Naive thymus-derived CD8-positive, alpha-beta T cell (primary cell): ENCODE measurements at regions not wholly inside any gene's neighbourhood (a gene's known extent, or its start where the extent isn't known, plus 50 kb on each side); places are given as distances from the start of the nearest gene placed in this dataset.

Source experiments
- ATAC-seq, 2 donors: fragments of 150-1000 bp; cut with Tn5 transposase in 1 of 2; sonication (Bioruptor Pico), chemical (Tn5 transposase) in 1 of 2; 1 replicate in 1 of 2; 2 replicates in 1 of 2; pipeline ENCODE4 v1.10.0; 2021; ENCODE audit warnings: mild to moderate bottlenecking in 2 of 2, moderate library complexity in 2 of 2
- POLR2A ChIA-PET: fragments of 350-600 bp; sonication (Branson Sonifier 250); formaldehyde crosslinking; loops from one replicate; lab custom pipeline; 2021; ENCODE audit warnings: antibody characterized with exemption; lab: Charles Lee
- DNase-seq, 10 donors: peaks; one replicate each; pipeline versions ENCODE4 v3.0.0 to v3.0.0-alpha.2; 2020 to 2022
- H3K27ac Mint-ChIP-seq, 10 donors: one replicate each; pipeline ENCODE4 v1.8.0; 2020 to 2022; ENCODE audit warnings: mild to moderate bottlenecking in 10 of 10, mixed read lengths in 10 of 10, moderate library complexity in 4 of 10, inconsistent platforms in 1 of 10
- H3K27me3 Mint-ChIP-seq, 5 donors: one replicate each; pipeline ENCODE4 v1.8.0; 2021 to 2022; ENCODE audit warnings: mixed read lengths in 5 of 5
- H3K36me3 Mint-ChIP-seq, 3 donors: one replicate each; pipeline ENCODE4 v1.8.0; 2020 to 2022; ENCODE audit warnings: mixed read lengths in 3 of 3, mild to moderate bottlenecking in 2 of 3, inconsistent platforms in 1 of 3
- H3K4me1 Mint-ChIP-seq, 4 donors: one replicate each; pipeline ENCODE4 v1.8.0; 2021 to 2022; ENCODE audit warnings: mixed read lengths in 4 of 4
- H3K4me3 Mint-ChIP-seq, 10 donors: one replicate each; pipeline ENCODE4 v1.8.0; 2020 to 2022; ENCODE audit warnings: mild to moderate bottlenecking in 10 of 10, mixed read lengths in 10 of 10, moderate library complexity in 6 of 10, inconsistent platforms in 1 of 10
- H3K9me3 Mint-ChIP-seq, 9 donors: one replicate each; pipeline ENCODE4 v1.8.0; 2020 to 2022; ENCODE audit warnings: mixed read lengths in 9 of 9, mild to moderate bottlenecking in 3 of 9, inconsistent platforms in 1 of 9, moderate library complexity in 1 of 9

DNA sequence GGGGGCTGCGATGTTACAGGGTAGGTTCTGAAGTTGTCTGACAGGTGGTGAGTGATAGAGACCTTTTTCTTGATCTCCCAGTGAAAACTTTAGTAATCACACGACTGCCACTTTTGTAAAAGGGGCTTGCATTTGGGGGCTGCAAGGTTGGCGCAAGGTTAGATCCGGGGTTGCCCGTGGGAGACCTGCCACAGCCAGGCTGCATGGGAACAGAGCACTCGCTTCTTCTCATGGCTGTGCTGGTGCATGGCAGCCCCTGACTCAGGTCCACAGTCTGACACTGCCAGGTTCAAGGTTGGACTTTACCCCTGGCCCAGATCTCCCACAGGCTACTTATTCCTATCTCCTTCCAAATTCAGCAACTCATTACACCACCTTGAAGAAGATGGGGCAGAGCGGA is 1190.4 kb downstream of the UQCRFS1 start:
- ATAC-seq (no peak), DNase-seq (no peak)
- Mint-ChIP-seq H3K27ac (no peak overlapping the region), H3K9me3 (peaks cover 0 to 11% (median 0%) of the 10 kb centered on the region in 9 donors), H3K27me3 (peaks cover 0 to 2% (median under 1%) of the 10 kb centered on the region in 5 donors), H3K36me3 (no peaks in the 10 kb centered on the region), H3K4me3 (no peak overlapping the region), H3K4me1 (peaks cover 0 to 2% (median 0%) of the 10 kb centered on the region in 4 donors)
- POLR2A ChIA-PET: no interaction called here

DNA sequence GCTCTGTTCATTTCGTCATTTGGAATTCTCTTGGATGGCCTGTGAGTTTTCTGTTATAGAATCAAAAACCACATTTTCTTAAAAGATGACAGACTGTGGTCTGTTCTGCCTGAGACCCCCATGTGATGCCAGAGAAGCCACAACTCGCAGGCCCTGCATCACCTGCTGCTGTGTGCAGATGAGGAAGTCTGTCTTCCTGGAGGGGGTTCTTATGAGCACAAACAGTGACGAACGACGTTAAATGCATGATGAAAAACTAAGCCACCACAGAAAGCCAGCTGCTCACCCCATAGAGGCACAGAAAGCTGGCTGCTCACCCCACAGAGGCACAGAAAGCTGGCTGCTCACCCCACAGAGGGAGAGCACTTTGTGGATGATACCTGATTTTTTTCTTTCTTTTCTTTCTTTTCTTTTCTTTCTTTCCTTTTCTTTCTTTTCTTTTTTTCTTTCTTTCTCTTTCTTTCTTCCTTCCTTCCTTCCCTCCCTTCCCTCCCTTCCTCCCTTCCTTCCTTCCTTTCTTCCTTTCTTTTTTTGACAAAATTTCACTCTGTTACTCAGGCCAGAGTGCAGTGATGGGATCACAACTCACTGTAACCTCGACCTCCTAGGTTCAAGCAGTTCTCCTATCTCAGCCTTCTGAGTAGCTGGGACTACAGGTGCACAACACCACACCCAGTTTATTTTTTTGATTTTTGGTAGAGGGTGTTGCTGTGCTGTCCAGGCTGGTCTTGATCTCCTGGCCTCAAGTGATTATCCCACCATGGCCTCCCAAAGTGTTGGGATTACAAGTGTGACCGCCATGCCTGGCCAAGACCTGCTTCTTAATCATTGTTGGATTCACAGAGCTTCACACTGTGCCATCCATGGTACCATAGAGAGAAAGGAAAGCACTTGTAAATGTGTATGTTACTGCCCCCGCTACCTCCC is 1191.4 kb downstream of the UQCRFS1 start:
- Mint-ChIP-seq H3K27me3 (peaks cover 0 to 4% (median 3%) of the 10 kb centered on the region in 5 donors), H3K4me1 (peaks cover 0 to 4% (median 0%) of the 10 kb centered on the region in 4 donors), H3K36me3 (no peaks in the 10 kb centered on the region), H3K9me3 (peaks cover 0 to 11% (median 1%) of the 10 kb centered on the region in 9 donors), H3K27ac (peak overlapping the region in 1 of 10 donors; percentile 33), H3K4me3 (no peak overlapping the region)
- ATAC-seq (no peak), DNase-seq (no peak)
- POLR2A ChIA-PET: no interaction called here

DNA sequence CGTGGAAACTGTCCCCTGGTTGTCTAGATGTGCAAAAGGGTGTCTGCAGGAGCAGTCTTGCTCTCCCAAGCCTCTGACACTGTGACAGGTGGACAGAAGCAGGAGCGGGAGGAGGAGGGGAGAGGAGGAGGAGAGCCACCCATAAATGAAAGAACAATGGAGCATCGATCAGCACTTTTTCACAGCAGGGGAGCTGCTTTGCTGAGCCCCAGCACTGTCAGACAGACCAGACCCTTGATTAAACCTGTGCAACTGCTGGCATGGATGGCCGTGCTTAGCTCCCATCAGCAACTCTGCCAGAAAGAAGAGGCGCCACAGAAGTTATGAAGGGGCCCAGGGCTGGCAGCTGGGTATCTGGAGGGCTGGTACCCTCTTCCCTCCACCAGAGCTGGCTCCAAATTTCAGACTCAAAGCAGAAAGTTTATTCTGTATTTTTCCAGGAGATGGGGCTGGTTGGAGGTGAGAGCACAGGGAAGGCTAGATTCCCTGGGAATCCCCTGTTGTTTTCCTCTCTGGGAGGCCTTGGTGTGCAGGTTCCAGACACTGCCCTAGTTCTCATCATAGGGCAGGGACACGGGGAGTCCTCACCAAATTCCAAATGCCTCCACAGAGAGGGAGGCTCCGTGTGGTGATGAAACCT is 1192.2 kb downstream of the UQCRFS1 start:
- ATAC-seq (no peak), DNase-seq (no peak)
- POLR2A ChIA-PET: no interaction called here
- H3K9me3 Mint-ChIP-seq: peaks cover 0 to 7% (median 2%) of the 10 kb centered on the region in 9 donors
- no peaks in the 10 kb centered on the region for H3K36me3 Mint-ChIP-seq
- H3K27me3 Mint-ChIP-seq: peaks cover 0 to 4% (median 3%) of the 10 kb centered on the region in 5 donors
- no peak overlapping the region for H3K27ac Mint-ChIP-seq
- peaks cover 0 to 4% (median 0%) of the 10 kb centered on the region in 4 donors for H3K4me1 Mint-ChIP-seq
- no peak overlapping the region for H3K4me3 Mint-ChIP-seq

DNA sequence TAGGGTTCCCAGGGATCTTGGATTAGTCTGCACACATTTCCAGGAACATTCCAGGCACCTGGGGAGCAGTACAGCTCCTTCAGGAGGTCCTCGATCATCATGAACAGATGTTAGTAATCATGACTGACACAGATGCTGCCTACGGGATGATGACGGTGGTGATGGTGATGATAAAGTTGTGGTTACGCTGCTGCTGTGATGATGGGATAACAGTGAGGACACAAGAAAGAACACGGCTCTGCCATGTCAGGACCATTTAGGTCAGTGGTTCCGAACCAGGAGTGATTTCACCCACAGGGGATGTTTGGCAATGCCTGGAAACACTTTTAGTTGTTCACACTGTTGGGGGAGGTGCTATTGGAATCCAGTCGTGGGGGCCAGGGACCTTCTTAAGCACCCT is 1193.0 kb downstream of the UQCRFS1 start:
- H3K36me3 Mint-ChIP-seq: no peaks in the 10 kb centered on the region
- H3K4me1 Mint-ChIP-seq: peaks cover 0 to 4% (median 0%) of the 10 kb centered on the region in 4 donors
- DNase-seq (no peak), ATAC-seq (no peak)
- H3K4me3 Mint-ChIP-seq: no peak overlapping the region
- H3K9me3 Mint-ChIP-seq: peaks cover 0 to 8% (median 0%) of the 10 kb centered on the region in 9 donors
- H3K27me3 Mint-ChIP-seq: peaks cover 0 to 4% (median 3%) of the 10 kb centered on the region in 5 donors
- POLR2A ChIA-PET: no interaction called here
- H3K27ac Mint-ChIP-seq: no peak overlapping the region

DNA sequence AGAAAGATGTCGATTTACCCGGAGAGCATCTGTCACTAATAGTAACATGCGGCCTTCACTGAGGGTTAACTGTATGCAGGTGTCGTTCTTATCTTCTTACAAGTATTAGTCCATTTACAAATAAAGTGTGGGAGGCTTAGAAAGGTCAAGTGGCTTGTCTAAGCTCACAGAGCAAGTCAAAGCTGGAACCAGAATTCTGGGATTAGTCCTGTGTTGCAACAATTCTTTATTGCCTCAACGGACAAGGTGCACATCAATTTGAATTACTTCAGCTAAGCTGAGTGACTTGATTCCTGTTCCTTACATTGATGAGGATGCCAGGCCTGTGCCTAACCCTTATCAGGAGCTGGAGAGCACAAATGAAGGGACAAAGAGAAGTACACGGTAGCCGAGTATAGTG is 1193.6 kb downstream of the UQCRFS1 start:
- peaks cover 0 to 4% (median 3%) of the 10 kb centered on the region in 5 donors for H3K27me3 Mint-ChIP-seq

DNA sequence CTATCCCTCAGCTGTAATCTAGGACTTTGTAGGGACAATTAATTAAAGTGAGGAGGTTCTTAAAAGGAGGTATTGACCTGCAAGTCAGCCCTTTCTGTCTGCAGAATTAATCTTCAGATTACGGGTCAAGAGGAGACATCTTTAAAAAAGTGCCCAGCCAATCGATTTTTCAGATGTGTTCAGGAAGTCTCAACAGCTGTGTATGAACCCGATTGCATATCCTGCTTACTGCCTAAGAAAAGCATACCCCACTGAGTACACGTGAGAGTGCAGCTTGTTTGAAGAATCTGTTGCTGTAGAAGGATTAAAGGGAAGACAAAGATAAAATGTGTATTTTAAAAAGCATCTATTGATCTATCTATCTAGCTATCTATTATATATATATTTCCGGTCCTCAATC is 1194.5 kb downstream of the UQCRFS1 start:
- DNase-seq (no peak), ATAC-seq (no peak)
- Mint-ChIP-seq H3K4me3 (no peak overlapping the region), H3K27ac (no peak overlapping the region), H3K27me3 (peaks cover 0 to 7% (median 4%) of the 10 kb centered on the region in 5 donors), H3K9me3 (peaks cover 0 to 8% (median 2%) of the 10 kb centered on the region in 9 donors), H3K4me1 (peaks cover 0 to 4% (median 0%) of the 10 kb centered on the region in 4 donors), H3K36me3 (no peaks in the 10 kb centered on the region)
- POLR2A ChIA-PET: no interaction called here

More for the DNA sequence above, 1193.6 kb downstream of the UQCRFS1 start:
- peaks cover 0 to 4% (median 0%) of the 10 kb centered on the region in 4 donors for H3K4me1 Mint-ChIP-seq
- POLR2A ChIA-PET: no interaction called here
- no peak overlapping the region for H3K27ac Mint-ChIP-seq
- no peak overlapping the region for H3K4me3 Mint-ChIP-seq
- H3K9me3 Mint-ChIP-seq: peaks cover 0 to 8% (median 0%) of the 10 kb centered on the region in 9 donors
- no peak for DNase-seq
- ATAC-seq: no peak
- H3K36me3 Mint-ChIP-seq: no peaks in the 10 kb centered on the region

DNA sequence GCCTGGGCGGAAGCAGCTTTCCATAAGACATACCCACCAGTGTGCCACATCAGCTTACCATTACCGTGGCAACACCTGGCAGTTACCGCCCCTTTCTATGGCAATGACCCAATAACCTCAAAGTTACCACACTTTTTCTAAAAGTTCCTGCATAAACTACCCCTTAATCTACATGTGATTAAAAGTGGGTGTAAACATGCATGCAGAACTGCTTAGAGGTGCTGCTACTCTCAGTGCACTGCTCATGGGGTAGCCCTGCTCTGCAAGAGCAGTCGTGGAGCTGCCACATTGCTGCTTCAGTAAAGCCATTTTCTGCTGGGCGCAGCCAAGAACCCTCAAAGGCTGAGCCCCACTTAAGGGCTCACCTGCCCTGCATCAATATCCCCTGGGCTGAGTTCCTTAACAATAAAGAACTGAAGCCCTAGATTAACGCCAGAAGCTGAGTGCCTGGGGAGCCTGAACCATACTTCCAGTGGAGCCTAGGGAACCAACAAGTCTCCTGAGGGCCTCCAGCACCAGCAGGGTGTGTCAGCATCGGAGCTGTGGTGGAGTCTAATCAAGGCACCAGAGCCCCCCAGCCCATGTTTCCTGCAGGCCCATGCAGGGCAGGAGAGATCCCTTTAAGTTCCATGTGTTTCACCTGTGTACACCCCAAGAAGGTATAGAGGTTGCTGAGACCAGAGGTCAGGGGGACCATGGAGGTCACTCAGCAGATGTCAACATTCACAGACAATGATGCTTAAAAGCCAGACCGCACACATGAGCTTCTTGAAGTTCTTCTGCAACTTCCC is 1198.1 kb downstream of the UQCRFS1 start:
- POLR2A ChIA-PET: no interaction called here
- Mint-ChIP-seq H3K27ac (no peak overlapping the region), H3K9me3 (peaks cover 0 to 9% (median 2%) of the 10 kb centered on the region in 9 donors), H3K27me3 (peaks cover 0 to 22% (median 4%) of the 10 kb centered on the region in 5 donors), H3K4me3 (no peak overlapping the region), H3K36me3 (no peaks in the 10 kb centered on the region), H3K4me1 (peaks cover 0 to 4% (median 0%) of the 10 kb centered on the region in 4 donors)
- ATAC-seq: no peak
- no peak for DNase-seq

DNA sequence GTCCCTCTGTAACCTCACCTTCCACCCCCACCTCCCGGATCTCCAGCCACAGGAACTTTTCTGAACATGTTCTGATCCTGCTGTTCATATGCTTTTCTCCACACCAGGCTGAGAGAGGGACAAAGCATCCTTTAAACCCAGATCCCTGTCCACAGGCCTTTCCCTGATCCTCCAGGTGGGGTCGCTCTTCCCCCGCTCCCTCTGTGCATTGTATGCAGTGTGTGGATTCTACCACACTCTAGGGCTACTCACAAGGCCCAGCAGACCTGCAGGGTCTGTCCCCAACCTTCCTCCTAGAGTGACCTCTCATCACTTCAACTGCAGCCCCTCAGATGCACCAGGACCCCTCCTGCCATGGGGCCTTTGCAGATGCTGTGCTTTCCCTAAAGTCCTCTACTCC is 1200.6 kb downstream of the UQCRFS1 start:
- Mint-ChIP-seq H3K36me3 (no peaks in the 10 kb centered on the region), H3K4me3 (no peak overlapping the region), H3K27ac (no peak overlapping the region), H3K27me3 (peaks cover 0 to 23% (median 4%) of the 10 kb centered on the region in 5 donors), H3K9me3 (peaks cover 0 to 12% (median 3%) of the 10 kb centered on the region in 9 donors), H3K4me1 (peaks cover 0 to 1% (median 0%) of the 10 kb centered on the region in 4 donors)
- POLR2A ChIA-PET: no interaction called here
- ATAC-seq (no peak), DNase-seq (no peak)

DNA sequence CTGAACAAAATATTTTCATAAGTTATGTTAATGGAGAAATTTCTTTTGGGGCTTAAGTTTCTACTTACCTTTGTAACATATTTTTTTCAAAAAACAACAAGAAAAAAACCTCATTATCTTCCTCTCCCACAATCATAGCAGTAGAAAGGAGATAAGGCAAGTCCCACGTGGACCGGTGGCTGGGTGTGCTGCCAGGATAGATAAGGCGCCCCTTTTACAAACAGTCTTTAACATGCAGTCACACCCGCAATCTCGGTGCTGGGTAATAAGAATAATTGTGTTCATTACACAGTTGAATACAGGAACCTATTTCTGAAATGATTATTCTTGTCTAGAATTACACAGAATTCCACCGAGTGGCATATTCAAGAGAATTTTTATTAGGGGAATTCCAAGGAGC is 1202.3 kb downstream of the UQCRFS1 start:
- Mint-ChIP-seq H3K36me3 (no peaks in the 10 kb centered on the region), H3K4me1 (no peaks in the 10 kb centered on the region), H3K4me3 (no peak overlapping the region), H3K27ac (no peak overlapping the region), H3K9me3 (peaks cover 0 to 14% (median 2%) of the 10 kb centered on the region in 9 donors), H3K27me3 (peaks cover 0 to 22% (median 2%) of the 10 kb centered on the region in 5 donors)
- DNase-seq (no peak), ATAC-seq (no peak)
- POLR2A ChIA-PET: no interaction called here

DNA sequence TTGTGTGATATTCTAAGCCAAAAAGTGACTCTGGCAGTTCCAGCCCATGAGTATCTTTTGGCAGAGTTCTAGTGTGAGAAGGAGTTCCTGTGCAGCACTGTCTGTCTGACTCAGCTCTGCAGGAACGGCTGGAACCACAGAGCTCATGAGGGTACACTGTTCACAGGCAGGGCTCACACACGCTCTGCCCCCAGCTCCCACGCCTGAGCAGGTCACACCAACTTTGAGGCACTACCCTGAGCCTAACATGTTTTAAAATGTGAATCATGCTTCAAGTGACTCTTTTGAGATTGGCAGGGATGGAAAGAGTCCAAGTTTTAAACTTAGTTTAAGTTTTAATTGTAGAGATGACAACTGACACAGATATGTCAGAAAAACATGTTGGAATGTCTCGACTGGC is 1203.3 kb downstream of the UQCRFS1 start:
- POLR2A ChIA-PET: no interaction called here
- H3K36me3 Mint-ChIP-seq: no peaks in the 10 kb centered on the region
- peaks cover 0 to 22% (median 2%) of the 10 kb centered on the region in 5 donors for H3K27me3 Mint-ChIP-seq
- peaks cover 0 to 14% (median 2%) of the 10 kb centered on the region in 9 donors for H3K9me3 Mint-ChIP-seq
- no peaks in the 10 kb centered on the region for H3K4me1 Mint-ChIP-seq
- no peak overlapping the region for H3K27ac Mint-ChIP-seq
- DNase-seq (no peak), ATAC-seq (no peak)
- H3K4me3 Mint-ChIP-seq: no peak overlapping the region

DNA sequence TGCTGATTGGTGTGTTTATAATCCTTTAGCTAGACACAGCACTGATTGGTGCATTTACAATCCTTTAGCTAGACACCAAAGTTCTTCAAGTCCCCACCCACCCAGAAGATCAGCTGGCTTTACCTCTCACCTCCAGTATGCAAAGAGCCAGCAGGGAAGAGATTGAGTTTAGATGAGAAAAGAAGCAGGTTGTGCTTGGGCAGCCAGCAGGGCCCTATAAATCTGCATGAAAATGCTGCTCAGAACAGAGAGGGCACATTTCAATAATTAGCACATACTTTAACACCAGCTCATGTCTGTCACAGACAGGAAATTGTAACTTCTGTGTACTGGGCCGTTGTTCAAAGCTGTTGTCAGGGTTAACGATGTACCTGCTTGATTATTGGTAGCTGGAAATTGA is 1204.3 kb downstream of the UQCRFS1 start:
- ATAC-seq (no peak), DNase-seq (no peak)
- H3K4me3 Mint-ChIP-seq: no peak overlapping the region
- POLR2A ChIA-PET: no interaction called here
- peaks cover 0 to 21% (median 3%) of the 10 kb centered on the region in 5 donors for H3K27me3 Mint-ChIP-seq
- H3K27ac Mint-ChIP-seq: no peak overlapping the region
- no peaks in the 10 kb centered on the region for H3K36me3 Mint-ChIP-seq
- peaks cover 0 to 14% (median 2%) of the 10 kb centered on the region in 9 donors for H3K9me3 Mint-ChIP-seq
- no peaks in the 10 kb centered on the region for H3K4me1 Mint-ChIP-seq

DNA sequence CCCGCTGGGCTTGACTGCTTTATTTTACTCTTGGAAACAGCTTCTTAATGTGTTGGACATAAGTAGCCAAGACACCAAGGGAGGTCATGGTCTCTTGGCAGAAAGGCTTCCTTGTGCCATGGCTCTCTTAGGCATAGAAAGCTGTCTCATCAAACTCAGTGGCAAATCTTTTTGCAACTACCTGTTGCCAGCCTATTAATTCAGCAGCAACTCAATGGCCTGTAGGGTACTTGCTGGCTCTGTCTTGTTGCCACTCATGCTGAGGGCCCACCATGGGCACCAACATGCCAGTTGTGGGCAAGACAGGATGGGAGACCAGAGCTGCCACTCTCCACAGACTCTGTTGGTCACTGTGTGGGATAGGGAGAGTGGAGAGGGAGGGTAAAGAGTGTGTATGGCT is 1209.4 kb downstream of the UQCRFS1 start:
- ATAC-seq (no peak), DNase-seq (no peak)
- Mint-ChIP-seq H3K9me3 (peaks cover 0 to 16% (median 5%) of the 10 kb centered on the region in 9 donors), H3K27ac (no peak overlapping the region), H3K4me1 (no peaks in the 10 kb centered on the region), H3K27me3 (peaks cover 0 to 7% (median 4%) of the 10 kb centered on the region in 5 donors), H3K4me3 (no peak overlapping the region), H3K36me3 (peaks cover 0 to 8% (median 0%) of the 10 kb centered on the region in 3 donors)
- POLR2A ChIA-PET: no interaction called here
